Prostate gland (tissue), 2 donors: ENCODE measurements at regions not wholly inside any gene's neighbourhood (a gene's known extent, or its start where the extent isn't known, plus 50 kb on each side); places are given as distances from the start of the nearest gene placed in this dataset.

Experiments
- DNase-seq: peaks from one replicate; pipeline ENCODE4 v3.0.0-alpha.2; 2019; ENCODE audit warnings: low spot score
- H3K27ac ChIP-seq, 2 donors: fragments of 200-600 bp; sonication (generic); 2 replicates each; pipeline ENCODE4 v1.5.1; 2017 to 2019
- H3K27me3 ChIP-seq: fragments of 200-600 bp; sonication (generic); replicated peaks from 2 replicates; pipeline ENCODE4 v1.5.1; 2019; ENCODE audit not compliant: insufficient read depth
- H3K36me3 ChIP-seq, 2 donors: fragments of 200-600 bp; sonication (generic); 1 replicate in 1 of 2; 2 replicates in 1 of 2; pipeline versions ENCODE4 v1.5.1 to v1.8.1; 2017 to 2019
- H3K4me1 ChIP-seq: fragments of 200-600 bp; sonication (generic); replicated peaks from 2 replicates; pipeline ENCODE4 v1.5.1; 2019
- H3K4me3 ChIP-seq, 2 donors: fragments of 200-600 bp; sonication (generic); 2 replicates each; pipeline ENCODE4 v1.5.1; 2017 to 2019
- H3K9me3 ChIP-seq: fragments of 200-600 bp; sonication (generic); 2 replicates; pipeline ENCODE4 v1.5.1; 2017
- CTCF ChIP-seq, 4 experiments: fragments of 200-600 bp in 2 of 4; fragments of 450-650 bp in 2 of 4; sonication (generic) in 2 of 4; IDR thresholded peaks; 1 replicate in 3 of 4; 2 replicates in 1 of 4; pipeline ENCODE4 v1.5.1; 2016 to 2019; ENCODE audit warnings: antibody characterized with exemption in 4 of 4, mild to moderate bottlenecking in 2 of 4, moderate library complexity in 2 of 4
- POLR2A ChIP-seq: fragments of 450-650 bp; IDR thresholded peaks from one replicate; pipeline ENCODE4 v1.6.1; 2016; ENCODE audit warnings: antibody characterized with exemption, mild to moderate bottlenecking
- POLR2AphosphoS5 ChIP-seq: sonication (generic); formaldehyde crosslinking; IDR thresholded peaks from one replicate; pipeline ENCODE4 v1.6.1; 2017; ENCODE audit warnings: antibody characterized with exemption
- WGBS: methylation state at CpG from one replicate; pipeline ENCODE4 v1.1.5; 2018; 5-methylcytosine and 5-hydroxymethylcytosine counted together
- intact Hi-C: fragments of 100-400 bp; cut with DNase I; formaldehyde crosslinking; loops from one replicate; pipeline ENCODE4 v1.14.2; 2022

GRCh38 chr13:22447132-22447886 lies 733.5 kb upstream of the SGCG start:
- Histone ChIP-seq H3K9me3 (no peaks in the 10 kb centered on the region), H3K4me1 (no peaks in the 10 kb centered on the region), H3K27me3 (no peaks in the 10 kb centered on the region), H3K4me3 (no peak overlapping the region), H3K36me3 (no peaks in the 10 kb centered on the region), H3K27ac (no peak overlapping the region)
- TF ChIP-seq CTCF (IDR thresholded peaks at IDR 0.05), result no peak
- TF ChIP-seq POLR2AphosphoS5, result no peak
- no peak for TF ChIP-seq POLR2A
- no peak for DNase-seq
- intact Hi-C loops, result no loop called here
- 50% methylated on average over 7 of the region's 7 CpGs for WGBS

- TF ChIP-seq POLR2AphosphoS5 (no peak), CTCF (IDR thresholded peaks at IDR 0.05) (no peak), POLR2A (no peak)
- DNase-seq, result no peak
- Histone ChIP-seq H3K4me1 (no peaks in the 10 kb centered on the region), H3K27ac (no peak overlapping the region), H3K36me3 (no peaks in the 10 kb centered on the region), H3K9me3 (no peaks in the 10 kb centered on the region), H3K27me3 (no peaks in the 10 kb centered on the region), H3K4me3 (no peak overlapping the region)
- WGBS, result 84% methylated on average over 5 of the region's 5 CpGs
- intact Hi-C loops, result no loop called here
Observed at GRCh38 chr13:22449251-22449650, 731.5 kb upstream of the SGCG start.

GRCh38 chr13:22451327-22451741 lies 729.4 kb upstream of the SGCG start:
- Histone ChIP-seq H3K4me1 (no peaks in the 10 kb centered on the region), H3K36me3 (no peaks in the 10 kb centered on the region), H3K4me3 (no peak overlapping the region), H3K27ac (no peak overlapping the region), H3K27me3 (no peaks in the 10 kb centered on the region), H3K9me3 (no peaks in the 10 kb centered on the region)
- DNase-seq, result no peak
- intact Hi-C loops, result no loop called here
- no peak for TF ChIP-seq POLR2AphosphoS5
- no peak for TF ChIP-seq CTCF (IDR thresholded peaks at IDR 0.05)
- TF ChIP-seq POLR2A, result no peak
- WGBS, result 38% methylated on average over 5 of the region's 5 CpGs

GRCh38 chr13:22454586-22454985 lies 726.2 kb upstream of the SGCG start:
- WGBS, result 83% methylated on average over 3 of the region's 3 CpGs
- DNase-seq, result no peak
- TF ChIP-seq POLR2A, result no peak
- TF ChIP-seq CTCF (IDR thresholded peaks at IDR 0.05), result no peak
- TF ChIP-seq POLR2AphosphoS5, result no peak
- Histone ChIP-seq H3K4me1 (no peaks in the 10 kb centered on the region), H3K4me3 (no peak overlapping the region), H3K27me3 (no peaks in the 10 kb centered on the region), H3K9me3 (no peaks in the 10 kb centered on the region), H3K36me3 (no peaks in the 10 kb centered on the region), H3K27ac (no peak overlapping the region)
- intact Hi-C loops, result no loop called here

- H3K4me3 ChIP-seq, result no peak overlapping the region
- no peaks in the 10 kb centered on the region for H3K27me3 ChIP-seq
- H3K4me1 ChIP-seq, result no peaks in the 10 kb centered on the region
- DNase-seq, result no peak
- WGBS, result 81% methylated on average over 2 of the region's 2 CpGs
- intact Hi-C loops, result no loop called here
- no peak for TF ChIP-seq CTCF (IDR thresholded peaks at IDR 0.05)
- TF ChIP-seq POLR2A, result no peak
- H3K9me3 ChIP-seq, result no peaks in the 10 kb centered on the region
- no peak overlapping the region for H3K27ac ChIP-seq
- no peaks in the 10 kb centered on the region for H3K36me3 ChIP-seq
Observed at GRCh38 chr13:22455036-22455435, 725.7 kb upstream of the SGCG start.
